ENCODE measurements at regions not wholly inside any gene's neighbourhood (a gene's known extent, or its start where the extent isn't known, plus 50 kb on each side); places are given as distances from the start of the nearest gene placed in this dataset.

DNA sequence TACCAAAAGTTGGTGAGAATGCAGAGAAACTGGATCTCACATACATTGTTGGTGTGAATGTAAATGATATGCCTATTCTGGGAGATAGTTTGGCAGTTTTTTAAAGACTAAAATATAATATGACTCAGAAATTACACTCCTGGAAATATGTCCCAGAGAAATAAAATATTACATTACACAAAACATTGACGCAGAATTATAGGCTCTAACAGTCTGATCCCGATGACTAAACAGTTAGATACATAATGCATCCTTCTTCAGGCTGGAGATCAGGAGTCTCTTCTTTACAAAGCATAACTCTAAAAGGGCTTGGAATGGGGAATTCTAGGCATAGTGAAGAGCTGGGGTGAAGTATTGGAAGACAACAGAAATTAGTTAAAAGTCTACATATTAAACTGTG is 586.2 kb upstream of the NECTIN3 start:
- Histone ChIP-seq H3K36me3 (replicated peaks in 1 of 2) (no peaks in the 10 kb centered on the region), H3K27me3 (no peaks in the 10 kb centered on the region), H3K4me1 (replicated peaks in 1 of 2) (no peaks in the 10 kb centered on the region), H3K9me3 (replicated peaks in 1 of 3) (peaks cover 0 to 7% (median 0%) of the 10 kb centered on the region in 3 donors), H3K27ac (no peak overlapping the region), H3K4me3 (no peak overlapping the region)
- DNase-seq, result no peak
- intact Hi-C loops (cut with DNase I), result no loop called here
- TF ChIP-seq, protein P1, sequence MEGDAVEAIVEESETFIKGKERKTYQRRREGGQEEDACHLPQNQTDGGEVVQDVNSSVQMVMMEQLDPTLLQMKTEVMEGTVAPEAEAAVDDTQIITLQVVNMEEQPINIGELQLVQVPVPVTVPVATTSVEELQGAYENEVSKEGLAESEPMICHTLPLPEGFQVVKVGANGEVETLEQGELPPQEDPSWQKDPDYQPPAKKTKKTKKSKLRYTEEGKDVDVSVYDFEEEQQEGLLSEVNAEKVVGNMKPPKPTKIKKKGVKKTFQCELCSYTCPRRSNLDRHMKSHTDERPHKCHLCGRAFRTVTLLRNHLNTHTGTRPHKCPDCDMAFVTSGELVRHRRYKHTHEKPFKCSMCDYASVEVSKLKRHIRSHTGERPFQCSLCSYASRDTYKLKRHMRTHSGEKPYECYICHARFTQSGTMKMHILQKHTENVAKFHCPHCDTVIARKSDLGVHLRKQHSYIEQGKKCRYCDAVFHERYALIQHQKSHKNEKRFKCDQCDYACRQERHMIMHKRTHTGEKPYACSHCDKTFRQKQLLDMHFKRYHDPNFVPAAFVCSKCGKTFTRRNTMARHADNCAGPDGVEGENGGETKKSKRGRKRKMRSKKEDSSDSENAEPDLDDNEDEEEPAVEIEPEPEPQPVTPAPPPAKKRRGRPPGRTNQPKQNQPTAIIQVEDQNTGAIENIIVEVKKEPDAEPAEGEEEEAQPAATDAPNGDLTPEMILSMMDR (IDR thresholded peaks at IDR 0.05), result no peak
- TF ChIP-seq POLR2A (IDR thresholded peaks at IDR 0.05), result no peak
- 82 to 92% (median 89%) methylated on average over 2 of the region's 2 CpGs for WGBS, 4 donors

DNA sequence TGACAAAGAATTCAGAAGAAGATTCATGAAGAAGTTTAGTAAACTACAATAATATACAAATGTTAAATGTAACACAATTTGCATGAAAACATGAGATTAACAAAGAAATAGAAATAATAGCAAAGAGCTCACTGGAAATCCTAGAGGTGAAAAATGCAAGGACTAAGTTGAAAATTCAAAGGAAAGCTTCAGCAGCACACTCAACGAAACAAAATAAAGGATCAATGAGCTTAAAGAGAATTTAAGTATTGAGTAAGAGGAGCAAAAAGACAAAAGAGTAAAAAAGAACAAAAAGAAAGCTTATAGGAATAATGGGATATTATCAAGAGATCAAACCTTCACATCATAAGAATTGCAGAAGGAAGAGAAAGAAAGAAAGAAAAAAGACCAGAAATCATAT is 583.8 kb upstream of the NECTIN3 start:
- Histone ChIP-seq H3K27ac (no peak overlapping the region), H3K36me3 (replicated peaks in 1 of 2) (no peaks in the 10 kb centered on the region), H3K4me1 (replicated peaks in 1 of 2) (no peaks in the 10 kb centered on the region), H3K9me3 (replicated peaks in 1 of 3) (peaks cover 0 to 7% (median 0%) of the 10 kb centered on the region in 3 donors), H3K4me3 (no peak overlapping the region), H3K27me3 (no peaks in the 10 kb centered on the region)
- TF ChIP-seq, protein P1 (IDR thresholded peaks at IDR 0.05), result no peak
- no peak for TF ChIP-seq POLR2A (IDR thresholded peaks at IDR 0.05)
- intact Hi-C loops (cut with DNase I), result no loop called here
- no peak for DNase-seq
- 62 to 75% (median 68%) methylated on average over 1 of the region's 1 CpG for WGBS, 4 donors

DNA sequence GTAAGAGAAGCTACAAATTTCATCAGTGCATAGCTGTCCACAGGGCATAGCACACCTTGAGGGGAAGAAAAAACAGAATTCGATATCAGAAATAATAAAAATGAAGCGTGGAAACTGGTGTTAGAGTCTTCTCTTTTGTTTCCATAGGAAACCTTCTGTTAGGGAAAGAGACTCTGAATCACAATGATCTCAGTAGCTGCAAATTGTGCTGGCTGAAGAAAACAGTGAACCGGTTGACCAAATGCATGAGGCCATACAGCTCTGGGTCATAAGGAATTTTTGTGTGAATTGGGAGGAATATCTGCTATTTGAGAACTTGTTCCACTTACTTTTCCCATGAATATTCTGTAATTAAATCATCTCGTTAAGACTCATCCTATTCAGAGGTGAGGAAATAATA is 580.2 kb upstream of the NECTIN3 start:
- Histone ChIP-seq H3K36me3 (replicated peaks in 1 of 2) (no peaks in the 10 kb centered on the region), H3K4me3 (no peak overlapping the region), H3K4me1 (replicated peaks in 1 of 2) (no peaks in the 10 kb centered on the region), H3K27ac (no peak overlapping the region), H3K9me3 (replicated peaks in 1 of 3) (peaks cover 0 to 7% (median 0%) of the 10 kb centered on the region in 3 donors), H3K27me3 (no peaks in the 10 kb centered on the region)
- no peak for DNase-seq
- intact Hi-C loops (cut with DNase I), result no loop called here
- TF ChIP-seq, protein P1 (IDR thresholded peaks at IDR 0.05), result no peak
- TF ChIP-seq POLR2A (IDR thresholded peaks at IDR 0.05), result no peak
- 81 to 88% (median 84%) methylated on average over 4 of the region's 4 CpGs for WGBS, 4 donors

DNA sequence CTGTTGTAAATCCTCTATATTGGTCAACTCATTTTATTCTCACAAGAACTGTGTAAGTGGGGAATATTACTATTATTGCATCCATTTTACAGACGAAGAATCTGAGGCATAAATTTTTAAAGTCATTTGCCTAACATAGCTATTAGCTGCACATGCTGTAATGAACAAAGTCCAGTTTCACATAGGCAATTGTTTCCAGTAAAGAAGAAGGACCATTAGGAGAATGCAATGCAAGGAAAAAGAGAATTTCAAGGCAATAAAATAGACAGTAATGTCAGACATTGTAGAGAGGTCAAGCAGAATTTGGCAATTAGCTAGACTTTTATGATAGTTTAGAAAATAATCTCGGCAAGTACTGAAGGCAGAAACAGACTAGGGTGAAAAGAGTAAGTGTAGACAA is 578.7 kb upstream of the NECTIN3 start:
- WGBS, 4 donors, result 54 to 70% (median 68%) methylated on average over 2 of the region's 2 CpGs
- no peak overlapping the region for H3K27ac ChIP-seq
- peaks cover 0 to 2% (median 0%) of the 10 kb centered on the region in 3 donors for H3K9me3 ChIP-seq (replicated peaks in 1 of 3)
- no peaks in the 10 kb centered on the region for H3K27me3 ChIP-seq
- intact Hi-C loops (cut with DNase I), result no loop called here
- no peak for DNase-seq
- H3K36me3 ChIP-seq (replicated peaks in 1 of 2), result no peaks in the 10 kb centered on the region
- TF ChIP-seq POLR2A (IDR thresholded peaks at IDR 0.05), result no peak
- H3K4me3 ChIP-seq, result no peak overlapping the region
- H3K4me1 ChIP-seq (replicated peaks in 1 of 2), result no peaks in the 10 kb centered on the region

DNA sequence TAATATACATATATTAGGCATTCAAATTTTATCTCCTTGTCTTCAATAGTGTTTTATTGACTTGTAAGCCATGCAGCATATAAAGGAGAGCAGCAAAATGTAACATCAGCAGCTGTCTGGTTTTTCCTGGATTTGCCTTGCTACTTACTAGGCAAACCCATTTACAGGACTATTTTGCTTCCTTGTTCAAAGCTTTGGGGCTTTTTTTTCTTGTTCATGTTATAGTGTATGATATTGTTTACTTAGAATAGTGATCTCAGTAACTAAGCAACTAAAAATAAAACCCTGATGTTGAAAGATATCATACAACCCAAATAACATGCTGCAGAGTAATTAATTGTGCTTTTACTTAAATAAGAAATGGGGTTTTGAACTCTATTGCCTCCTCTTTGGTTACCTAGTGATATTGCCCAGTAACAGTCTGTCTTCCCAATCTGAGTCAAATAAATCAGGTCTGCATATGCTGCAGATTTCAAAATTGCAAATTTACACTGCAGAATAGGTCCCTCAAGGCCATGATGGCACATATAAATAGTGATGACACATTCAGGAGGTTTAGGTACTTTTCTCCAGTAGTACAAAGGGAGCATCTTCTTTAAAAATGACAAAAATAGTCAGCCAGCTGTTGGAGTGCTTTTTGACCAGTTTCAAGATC is 578.1 kb upstream of the NECTIN3 start:
- Histone ChIP-seq H3K9me3 (replicated peaks in 1 of 3) (no peaks in the 10 kb centered on the region), H3K36me3 (replicated peaks in 1 of 2) (no peaks in the 10 kb centered on the region), H3K4me1 (replicated peaks in 1 of 2) (no peaks in the 10 kb centered on the region), H3K4me3 (no peak overlapping the region), H3K27me3 (no peaks in the 10 kb centered on the region), H3K27ac (no peak overlapping the region)
- intact Hi-C loops (cut with DNase I), result no loop called here
- DNase-seq, result no peak
- TF ChIP-seq, protein P1 (IDR thresholded peaks at IDR 0.05), result no peak
- TF ChIP-seq POLR2A (IDR thresholded peaks at IDR 0.05), result no peak
